PC-3 (cell line): ENCODE measurements at regions not wholly inside any gene's neighbourhood (a gene's known extent, or its start where the extent isn't known, plus 50 kb on each side); places are given as distances from the start of the nearest gene placed in this dataset.

Experiments
- ATAC-seq: fragments of 200-7000 bp; cut with Tn5 transposase; 2 replicates; pipeline ENCODE4 v1.9.1; 2020; ENCODE audit warnings: mild to moderate bottlenecking, moderate library complexity
- BruUV-seq: library from RNA; stranded (reverse); fragments of 400-500 nt; replicated peaks from 2 replicates; lab custom pipeline; 2021; lab: Mats Ljungman, UMichigan
- CTCF ChIA-PET: fragments of 300-600 bp; sonication (Branson Sonifier 250); formaldehyde crosslinking; loops from one replicate; lab custom pipeline; 2022; ENCODE audit warnings: antibody characterized with exemption; lab: Charles Lee
- POLR2A ChIA-PET: fragments of 300-600 bp; sonication (Branson Sonifier 250); formaldehyde crosslinking; loops from one replicate; lab custom pipeline; 2022; ENCODE audit warnings: antibody characterized with exemption; ENCODE audit not compliant: unreplicated experiment; lab: Charles Lee
- DNase-seq: peaks from one replicate; pipeline ENCODE4 v3.0.0-alpha.2; 2015
- H2AFZ ChIP-seq: fragments of 300-600 bp; sonication (generic); 2 replicates; pipeline ENCODE4 v1.6.0; 2016; ENCODE audit warnings: antibody characterized with exemption, low read length
- H3F3A ChIP-seq: fragments of 300-600 bp; sonication (generic); one replicate; pipeline ENCODE4 v1.6.0; 2017; ENCODE audit warnings: antibody characterized with exemption, low read length, control low read depth, mild to moderate bottlenecking; ENCODE audit not compliant: unreplicated experiment
- H3K27ac ChIP-seq: fragments of 300-600 bp; sonication (generic); 2 replicates; pipeline ENCODE4 v1.5.1; 2016; ENCODE audit warnings: mild to moderate bottlenecking, low read length
- H3K27me3 ChIP-seq: fragments of 300-600 bp; sonication (generic); 2 replicates; pipeline ENCODE4 v1.6.1; 2016; ENCODE audit warnings: low read length, mixed read lengths
- H3K36me3 ChIP-seq: fragments of 300-600 bp; sonication (generic); 2 replicates; pipeline ENCODE4 v1.6.1; 2016; ENCODE audit warnings: low read depth, mixed run types, low read length, mixed read lengths
- H3K4me1 ChIP-seq: fragments of 300-600 bp; sonication (generic); 2 replicates; pipeline ENCODE4 v1.5.1; 2016; ENCODE audit warnings: low read length; ENCODE audit not compliant: insufficient read depth
- H3K4me2 ChIP-seq: fragments of 300-600 bp; sonication (generic); 2 replicates; pipeline ENCODE4 v1.6.0; 2016; ENCODE audit warnings: low read length
- H3K4me3 ChIP-seq: fragments of 300-600 bp; sonication (generic); 2 replicates; pipeline ENCODE4 v1.5.1; 2016; ENCODE audit warnings: mild to moderate bottlenecking, low read length, mixed read lengths
- H3K79me2 ChIP-seq: fragments of 300-600 bp; sonication (generic); 2 replicates; pipeline ENCODE4 v1.6.1; 2017; ENCODE audit warnings: low read length, mixed read lengths
- H3K9ac ChIP-seq: fragments of 300-600 bp; sonication (generic); 2 replicates; pipeline ENCODE4 v1.6.0; 2016; ENCODE audit warnings: mild to moderate bottlenecking, low read length
- H3K9me2 ChIP-seq: fragments of 300-600 bp; sonication (generic); replicated peaks from 2 replicates; pipeline ENCODE4 v1.6.1; 2016; ENCODE audit warnings: mixed run types, low read length, mixed read lengths
- H3K9me3 ChIP-seq: fragments of 300-600 bp; sonication (generic); 2 replicates; pipeline ENCODE4 v1.6.1; 2016; ENCODE audit warnings: low read length, mixed read lengths
- H4K20me1 ChIP-seq: fragments of 300-600 bp; sonication (generic); 2 replicates; pipeline ENCODE4 v1.6.1; 2016; ENCODE audit warnings: low read length, mixed read lengths
- CTCF ChIP-seq: fragments of 300-600 bp; sonication (generic); conservative IDR thresholded peaks from 2 replicates; pipeline ENCODE4 v1.5.1; 2017; ENCODE audit warnings: antibody characterized with exemption, low read depth, mild to moderate bottlenecking, low read length
- EZH2 ChIP-seq: fragments of 300-600 bp; sonication (generic); IDR thresholded peaks from one replicate; pipeline ENCODE4 v1.6.1; 2017; ENCODE audit warnings: antibody characterized with exemption, mild to moderate bottlenecking, low read length; ENCODE audit not compliant: unreplicated experiment
- EZH2phosphoT487 ChIP-seq: fragments of 300-600 bp; sonication (generic); IDR thresholded peaks from 2 replicates; pipeline ENCODE4 v1.6.1; 2018; ENCODE audit warnings: mild to moderate bottlenecking, antibody characterized with exemption, low read length, borderline replicate concordance
- intact Hi-C: fragments of 100-400 bp; cut with micrococcal nuclease; formaldehyde crosslinking; loops from 2 replicates; pipeline ENCODE4 v1.9.0; 2023

- Histone ChIP-seq H3K79me2 (no peaks in the 10 kb centered on the region), H3K4me2 (no peak overlapping the region), H3K9ac (no peak overlapping the region), H3K4me1 (no peaks in the 10 kb centered on the region), H3K36me3 (no peaks in the 10 kb centered on the region), H3K27me3 (no peaks in the 10 kb centered on the region), H2AFZ (no peak overlapping the region), H3K4me3 (no peak overlapping the region), H3K9me2 (no peaks in the 10 kb centered on the region), H3F3A (no peaks in the 10 kb centered on the region), H3K9me3 (no peaks in the 10 kb centered on the region), H3K27ac (no peak overlapping the region), H4K20me1 (no peaks in the 10 kb centered on the region)
- TF ChIP-seq CTCF (no peak), EZH2 (no peak), EZH2phosphoT487 (no peak)
- intact Hi-C loops = no loop called here
- DNase-seq = no peak
- ChIA-PET CTCF (no interaction called here), POLR2A (no interaction called here)
- BruUV-seq = no TSS peak
- no peak for ATAC-seq
Measured at GRCh38 chr3:103210583-103210982, 775.8 kb downstream of the ZPLD1 start.

GRCh38 chr3:103218146-103218545 lies 783.3 kb downstream of the ZPLD1 start:
- Histone ChIP-seq H3K27me3 (no peaks in the 10 kb centered on the region), H3K9me3 (no peaks in the 10 kb centered on the region), H3F3A (no peaks in the 10 kb centered on the region), H3K9me2 (no peaks in the 10 kb centered on the region), H3K4me3 (no peak overlapping the region), H3K36me3 (no peaks in the 10 kb centered on the region), H3K4me1 (no peaks in the 10 kb centered on the region), H4K20me1 (no peaks in the 10 kb centered on the region), H3K9ac (no peak overlapping the region), H3K79me2 (no peaks in the 10 kb centered on the region), H3K4me2 (no peak overlapping the region), H2AFZ (no peak overlapping the region), H3K27ac (no peak overlapping the region)
- ATAC-seq = no peak
- DNase-seq = no peak
- BruUV-seq = no TSS peak
- CTCF ChIA-PET = no interaction called here
- POLR2A ChIA-PET = no interaction called here
- no peak for TF ChIP-seq EZH2
- TF ChIP-seq CTCF = no peak
- TF ChIP-seq EZH2phosphoT487 = no peak
- intact Hi-C loops = no loop called here

GRCh38 chr3:103218793-103219192 lies 784.0 kb downstream of the ZPLD1 start:
- no peak for ATAC-seq
- Histone ChIP-seq H2AFZ (no peak overlapping the region), H3K9me2 (no peaks in the 10 kb centered on the region), H3K27ac (no peak overlapping the region), H3K4me3 (no peak overlapping the region), H3K4me1 (no peaks in the 10 kb centered on the region), H3K27me3 (no peaks in the 10 kb centered on the region), H3K4me2 (no peak overlapping the region), H3K79me2 (no peaks in the 10 kb centered on the region), H3K36me3 (no peaks in the 10 kb centered on the region), H3K9me3 (no peaks in the 10 kb centered on the region), H4K20me1 (no peaks in the 10 kb centered on the region), H3K9ac (no peak overlapping the region), H3F3A (no peaks in the 10 kb centered on the region)
- intact Hi-C loops = no loop called here
- TF ChIP-seq CTCF = no peak
- TF ChIP-seq EZH2 = no peak
- TF ChIP-seq EZH2phosphoT487 = no peak
- no peak for DNase-seq
- BruUV-seq = no TSS peak
- CTCF ChIA-PET = no interaction called here
- POLR2A ChIA-PET = no interaction called here
